ENCODE measurements at regions not wholly inside any gene's neighbourhood (a gene's known extent, or its start where the extent isn't known, plus 50 kb on each side); places are given as distances from the start of the nearest gene placed in this dataset.
"Not testable (repeated sequence)": the region's sequence is repeated elsewhere in the genome, so short reads cannot be mapped to it uniquely, and the experiment has no call there.

DNA sequence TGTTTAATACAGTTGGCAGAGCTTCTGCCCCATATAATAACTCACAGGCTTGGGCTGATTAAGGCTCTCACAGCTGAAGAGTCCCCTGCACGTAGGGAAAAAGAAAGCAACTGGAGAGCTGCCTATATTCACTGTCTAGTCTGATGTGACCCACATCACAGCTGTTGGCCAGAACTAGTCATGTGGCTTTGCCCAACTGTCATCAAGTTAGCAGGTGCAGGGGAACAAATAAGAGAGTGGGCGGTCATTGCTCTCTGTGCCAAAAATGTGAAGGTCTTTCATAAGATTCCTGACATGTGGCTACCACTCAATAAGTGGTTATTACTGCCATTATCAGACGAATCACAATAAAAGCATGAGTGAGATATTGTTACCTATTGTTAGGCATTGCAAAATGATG is 665.2 kb downstream of the DOK5 start:
- no peak overlapping the region for H3K27ac ChIP-seq
- TF ChIP-seq, protein P1, sequence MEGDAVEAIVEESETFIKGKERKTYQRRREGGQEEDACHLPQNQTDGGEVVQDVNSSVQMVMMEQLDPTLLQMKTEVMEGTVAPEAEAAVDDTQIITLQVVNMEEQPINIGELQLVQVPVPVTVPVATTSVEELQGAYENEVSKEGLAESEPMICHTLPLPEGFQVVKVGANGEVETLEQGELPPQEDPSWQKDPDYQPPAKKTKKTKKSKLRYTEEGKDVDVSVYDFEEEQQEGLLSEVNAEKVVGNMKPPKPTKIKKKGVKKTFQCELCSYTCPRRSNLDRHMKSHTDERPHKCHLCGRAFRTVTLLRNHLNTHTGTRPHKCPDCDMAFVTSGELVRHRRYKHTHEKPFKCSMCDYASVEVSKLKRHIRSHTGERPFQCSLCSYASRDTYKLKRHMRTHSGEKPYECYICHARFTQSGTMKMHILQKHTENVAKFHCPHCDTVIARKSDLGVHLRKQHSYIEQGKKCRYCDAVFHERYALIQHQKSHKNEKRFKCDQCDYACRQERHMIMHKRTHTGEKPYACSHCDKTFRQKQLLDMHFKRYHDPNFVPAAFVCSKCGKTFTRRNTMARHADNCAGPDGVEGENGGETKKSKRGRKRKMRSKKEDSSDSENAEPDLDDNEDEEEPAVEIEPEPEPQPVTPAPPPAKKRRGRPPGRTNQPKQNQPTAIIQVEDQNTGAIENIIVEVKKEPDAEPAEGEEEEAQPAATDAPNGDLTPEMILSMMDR (IDR thresholded peaks at IDR 0.05): no peak
- TF ChIP-seq ZFX (IDR thresholded peaks at IDR 0.05; ENCODE audit: borderline replicate concordance): no peak

DNA sequence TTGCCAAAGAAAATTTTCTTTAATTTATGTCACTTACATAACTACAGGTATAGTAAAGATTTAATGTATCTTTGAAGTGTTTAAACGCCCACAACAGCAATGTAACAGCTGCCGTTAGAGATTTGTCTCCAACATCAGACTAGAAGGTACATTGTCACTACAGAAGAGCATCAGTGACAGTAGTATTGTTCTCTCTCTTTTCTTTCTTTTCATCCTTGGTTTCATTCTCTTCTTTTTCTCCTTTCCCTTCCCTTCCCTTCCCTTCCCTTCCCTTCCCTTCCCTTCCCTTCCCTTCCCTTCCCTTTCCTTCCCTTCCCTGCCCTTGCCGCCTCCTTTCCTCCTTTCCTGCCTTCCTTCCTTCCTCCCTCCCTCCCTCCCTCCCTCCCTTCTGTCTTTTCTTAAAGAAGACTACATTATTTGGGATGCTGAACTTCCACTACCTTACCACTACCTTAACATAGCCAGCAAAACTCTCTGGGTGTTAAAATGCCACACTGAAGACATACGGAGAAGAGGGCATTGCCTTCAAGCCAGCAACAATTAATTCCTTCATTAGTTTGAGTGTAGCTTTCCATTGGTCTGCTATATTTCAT is 663.9 kb downstream of the DOK5 start:
- no peak overlapping the region for H3K27ac ChIP-seq
- TF ChIP-seq, protein P1 (IDR thresholded peaks at IDR 0.05): no peak
- TF ChIP-seq ZFX (IDR thresholded peaks at IDR 0.05; ENCODE audit: borderline replicate concordance): no peak

DNA sequence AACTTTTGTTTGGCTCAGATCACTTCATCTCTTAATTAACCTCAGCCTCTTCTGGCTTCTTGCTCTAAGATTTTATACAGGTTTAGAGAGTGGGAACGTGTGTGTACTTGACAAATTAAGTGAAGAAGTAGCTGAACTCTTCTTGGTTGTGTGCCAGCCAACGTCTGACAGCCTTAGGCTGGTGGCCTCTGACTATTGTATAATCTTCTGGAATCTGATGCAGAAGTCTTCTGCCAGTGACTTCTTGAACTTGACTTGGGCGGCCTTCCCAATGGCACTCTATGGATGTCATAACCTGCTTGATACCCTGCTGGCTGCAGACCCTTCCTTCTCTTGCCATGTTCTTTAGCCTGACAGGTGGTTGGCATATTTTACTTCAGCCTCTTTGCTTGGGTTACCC is 660.5 kb downstream of the DOK5 start:
- TF ChIP-seq, protein P1 (IDR thresholded peaks at IDR 0.05): no peak
- TF ChIP-seq ZFX (IDR thresholded peaks at IDR 0.05; ENCODE audit: borderline replicate concordance): no peak
- H3K27ac ChIP-seq: no peak overlapping the region

DNA sequence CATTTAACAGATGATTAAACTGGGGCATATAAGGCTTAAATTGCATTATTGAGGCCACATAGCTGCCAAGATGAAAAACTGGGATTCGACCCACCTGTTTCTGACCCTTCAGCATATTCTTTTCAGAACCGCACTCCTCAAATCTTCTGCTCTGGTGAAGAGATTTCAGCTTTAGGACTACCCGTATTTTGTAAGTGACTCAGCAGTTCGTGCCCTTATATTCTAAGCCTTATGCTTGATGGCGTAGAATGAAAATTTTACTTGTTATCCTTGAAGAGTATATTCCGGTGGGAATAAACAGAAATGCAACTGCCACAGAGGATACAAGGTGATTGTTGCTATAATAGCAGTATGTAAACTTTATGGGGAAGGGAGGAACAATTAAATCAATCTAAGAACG is 657.1 kb downstream of the DOK5 start:
- TF ChIP-seq, protein P1 (IDR thresholded peaks at IDR 0.05): no peak
- no peak for TF ChIP-seq ZFX (IDR thresholded peaks at IDR 0.05; ENCODE audit: borderline replicate concordance)
- H3K27ac ChIP-seq: no peak overlapping the region

DNA sequence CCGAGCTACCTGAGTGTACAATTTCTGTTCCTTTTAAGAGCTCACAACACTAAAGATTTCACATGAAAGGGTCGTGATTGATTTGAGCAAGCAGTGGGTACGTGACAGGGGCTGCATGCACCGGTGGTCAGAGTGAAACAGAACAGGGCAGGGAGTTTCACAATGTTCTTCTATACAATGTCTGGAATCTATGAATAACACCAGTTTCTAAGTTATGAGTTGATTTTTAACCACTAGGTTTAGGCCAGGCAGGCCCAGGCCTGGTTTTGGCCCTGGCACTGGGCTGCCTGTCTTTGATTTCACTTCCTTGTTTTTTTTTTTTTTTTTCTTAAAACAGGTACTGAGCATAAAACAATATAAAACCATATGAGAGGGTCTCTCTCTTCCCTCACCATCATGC is 642.2 kb downstream of the DOK5 start:
- not testable (repeated sequence) for H3K27ac ChIP-seq

DNA sequence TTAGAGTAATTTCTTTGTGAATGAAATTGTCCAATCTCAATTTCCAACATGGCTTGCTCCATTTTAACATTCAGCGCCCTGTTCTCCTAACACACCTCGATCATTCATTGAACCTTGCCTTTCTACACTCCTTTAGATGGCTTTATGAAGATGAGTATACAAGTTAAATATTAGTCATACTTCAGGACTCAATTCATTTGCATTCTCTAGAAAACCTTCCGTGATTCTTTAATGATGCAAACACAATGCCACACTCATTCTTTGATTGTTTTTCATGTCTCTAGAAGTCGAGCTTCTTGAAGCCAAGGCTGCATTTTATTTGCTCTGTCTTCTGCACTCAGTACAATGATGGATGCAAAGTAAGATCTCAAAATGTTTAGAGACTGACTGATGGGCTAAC is 641.2 kb downstream of the DOK5 start:
- TF ChIP-seq, protein P1 (IDR thresholded peaks at IDR 0.05): no peak
- TF ChIP-seq ZFX (IDR thresholded peaks at IDR 0.05; ENCODE audit: borderline replicate concordance): no peak
- no peak overlapping the region for H3K27ac ChIP-seq

DNA sequence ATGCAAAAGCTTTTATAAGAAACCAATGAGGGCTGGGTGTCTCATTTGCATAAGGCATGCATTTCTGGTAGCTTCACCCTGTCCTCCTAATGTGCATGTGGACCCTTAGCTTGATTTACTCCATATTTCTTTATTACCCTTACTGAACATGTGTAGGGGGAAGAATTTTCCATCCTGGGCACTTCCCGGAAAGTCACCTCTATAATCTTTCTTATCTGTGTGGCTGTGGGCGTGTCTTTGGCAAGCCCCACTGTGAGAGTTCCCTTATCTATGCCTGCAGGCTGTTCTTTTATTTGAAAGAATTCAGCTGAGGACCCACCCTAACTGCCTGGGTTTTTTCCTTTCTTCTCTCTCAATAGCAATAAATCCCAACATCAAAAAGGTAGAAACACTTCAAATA is 627.8 kb downstream of the DOK5 start:
- TF ChIP-seq ZFX (IDR thresholded peaks at IDR 0.05; ENCODE audit: borderline replicate concordance): no peak
- TF ChIP-seq, protein P1 (IDR thresholded peaks at IDR 0.05): no peak
- H3K27ac ChIP-seq: no peak overlapping the region

DNA sequence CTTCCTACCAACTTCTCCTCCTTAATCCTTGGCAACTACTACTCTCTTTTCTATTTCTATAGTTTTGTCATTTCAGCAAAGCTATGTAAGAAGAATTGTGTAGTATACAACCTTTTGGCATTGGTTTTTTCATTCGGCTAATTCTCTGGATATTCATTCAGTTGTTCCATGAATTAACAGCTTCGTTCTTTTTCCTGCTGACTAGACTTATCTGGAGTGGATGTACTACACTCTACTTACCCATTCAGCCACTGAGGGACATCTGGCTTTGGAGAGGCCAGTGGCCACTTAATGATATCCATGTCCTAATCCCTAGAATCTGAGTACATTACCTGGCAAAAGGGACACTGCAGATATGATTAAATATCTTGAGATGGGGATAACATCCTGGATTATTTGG is 623.9 kb downstream of the DOK5 start:
- no peak overlapping the region for H3K27ac ChIP-seq
- TF ChIP-seq, protein P1 (IDR thresholded peaks at IDR 0.05): no peak
- no peak for TF ChIP-seq ZFX (IDR thresholded peaks at IDR 0.05; ENCODE audit: borderline replicate concordance)
